GM12878 (cell line): ENCODE measurements at regions not wholly inside any gene's neighbourhood (a gene's known extent, or its start where the extent isn't known, plus 50 kb on each side); places are given as distances from the start of the nearest gene placed in this dataset.

Experiments
- ATAC-seq: fragments of 200-7000 bp; cut with Tn5 transposase; 3 replicates; pipeline ENCODE4 v1.9.1; 2020; ENCODE audit warnings: mild to moderate bottlenecking, moderate library complexity
- BruUV-seq: library from RNA; stranded (reverse); fragments of 400-500 nt; replicated peaks from 2 replicates; lab custom pipeline; 2021; lab: Mats Ljungman, UMichigan
- CTCF ChIA-PET: fragments of 300-600 bp; sonication (Branson Sonifier 250); formaldehyde crosslinking; extraction: SDS; loops from one replicate; lab custom pipeline; 2021; ENCODE audit warnings: inconsistent platforms; lab: Yijun Ruan, JAX
- POLR2A ChIA-PET: fragments of 350-600 bp; formaldehyde crosslinking; extraction: SDS; loops from one replicate; lab custom pipeline; 2021; ENCODE audit warnings: inconsistent platforms; lab: Charles Lee
- RAD21 ChIA-PET: fragments of 300-600 bp; sonication (Branson Sonifier 250); formaldehyde crosslinking; loops from one replicate; lab custom pipeline; 2023; ENCODE audit warnings: antibody characterized with exemption; ENCODE audit not compliant: unreplicated experiment; lab: Charles Lee
- SMC1A ChIA-PET: fragments of 300-600 bp; sonication (Branson Sonifier 250); formaldehyde crosslinking; loops from one replicate; lab custom pipeline; 2023; ENCODE audit not compliant: unreplicated experiment, uncharacterized antibody; lab: Charles Lee
- DNase-seq: peaks from one replicate; pipeline ENCODE4 v3.0.0-alpha.2; 2011; ENCODE audit warnings: low read depth, low spot score
- FAIRE-seq: peaks from 3 replicates; lab custom pipeline; 2011; peaks lifted over from hg19 to GRCh38; lab: Jason Lieb, UNC
- H2AFZ ChIP-seq: 2 replicates; pipeline ENCODE4 v1.6.0; 2011; ENCODE audit warnings: low read depth, low read length, control low read depth; ENCODE audit not compliant: control insufficient read depth
- H3K27ac ChIP-seq: 2 replicates; pipeline ENCODE4 v1.5.1; 2011; ENCODE audit warnings: control low read depth; ENCODE audit not compliant: control insufficient read depth, insufficient read depth
- H3K27me3 ChIP-seq, 2 experiments: replicated peaks in 1 of 2; 2 replicates each; pipeline versions ENCODE4 v1.6.0 to v1.6.1; 2011; ENCODE audit warnings: low read length in 1 of 2; ENCODE audit not compliant: control insufficient read depth in 2 of 2, insufficient read depth in 2 of 2
- H3K36me3 ChIP-seq, 2 experiments: 2 replicates each; pipeline ENCODE4 v1.5.1; 2011; ENCODE audit warnings: low read length in 1 of 2; ENCODE audit not compliant: control insufficient read depth in 2 of 2, insufficient read depth in 2 of 2
- H3K4me1 ChIP-seq: 2 replicates; pipeline ENCODE4 v1.6.1; 2011; ENCODE audit warnings: mild to moderate bottlenecking, low read length, moderate library complexity, mixed read lengths; ENCODE audit not compliant: control insufficient read depth, insufficient read depth
- H3K4me2 ChIP-seq: 2 replicates; pipeline ENCODE4 v1.6.0; 2011; ENCODE audit warnings: control low read depth; ENCODE audit not compliant: control insufficient read depth, insufficient read depth
- H3K4me3 ChIP-seq: fragments of 200-600 bp; sonication (generic); 2 replicates; pipeline ENCODE4 v1.5.1; 2016
- H3K79me2 ChIP-seq: 2 replicates; pipeline ENCODE4 v1.6.0; 2011; ENCODE audit warnings: low read length; ENCODE audit not compliant: control insufficient read depth, insufficient read depth
- H3K9ac ChIP-seq: 2 replicates; pipeline ENCODE4 v1.8.0; 2011; ENCODE audit warnings: low read length, control low read depth, mixed read lengths; ENCODE audit not compliant: control insufficient read depth, insufficient read depth
- H3K9me3 ChIP-seq: replicated peaks from 3 replicates; pipeline ENCODE4 v1.5.1; 2011; ENCODE audit warnings: mild to moderate bottlenecking, low read length; ENCODE audit not compliant: control insufficient read depth, insufficient read depth
- H4K20me1 ChIP-seq: 2 replicates; pipeline ENCODE4 v1.6.0; 2011; ENCODE audit not compliant: control insufficient read depth, insufficient read depth
- FOXK2 ChIP-seq: fragments of 450-650 bp; IDR thresholded peaks from 2 replicates; pipeline ENCODE4 v1.6.1; 2017; ENCODE audit warnings: mild to moderate bottlenecking, moderate library complexity
- IKZF2 ChIP-seq, 2 experiments: fragments of 450-650 bp; IDR thresholded peaks; 2 replicates each; pipeline ENCODE4 v1.6.1; 2017; ENCODE audit warnings: mild to moderate bottlenecking in 2 of 2, moderate library complexity in 2 of 2
- IRF4 ChIP-seq: IDR thresholded peaks from 2 replicates; pipeline ENCODE4 v1.6.1; 2011; ENCODE audit warnings: low read depth, low read length
- JUND ChIP-seq: IDR thresholded peaks from 2 replicates; pipeline ENCODE4 v1.6.1; 2012; ENCODE audit warnings: low read depth, mild to moderate bottlenecking, low read length, improper control_type of control experiment, moderate library complexity
- NR2F1 ChIP-seq: fragments of 450-650 bp; conservative IDR thresholded peaks from 2 replicates; pipeline ENCODE4 v1.6.1; 2017; ENCODE audit warnings: mild to moderate bottlenecking
- TCF7 ChIP-seq: IDR thresholded peaks from 2 replicates; pipeline ENCODE4 v1.6.1; 2014; ENCODE audit warnings: antibody characterized with exemption, borderline replicate concordance
- WGBS: methylation state at CpG from one replicate; pipeline ENCODE4 v1.1.6; 2016; ENCODE audit warnings: low lambda C conversion rate; ENCODE audit not compliant: insufficient replicate concordance, insufficient coverage; ENCODE audit errors: missing lambda C conversion rate; 5-methylcytosine and 5-hydroxymethylcytosine counted together
- in situ Hi-C: fragments of 300-500 bp; cut with MboI; formaldehyde crosslinking; loops from 9 replicates; pipeline ENCODE4 v1.14.3; 2018; ENCODE audit warnings: mixed read lengths
- intact Hi-C: fragments of 100-400 bp; cut with micrococcal nuclease; formaldehyde crosslinking; loops from one replicate; pipeline ENCODE4 v1.14.2; 2022; ENCODE audit not compliant: unreplicated experiment
- TF ChIP-seq, protein P1 (sequence below): fragments of 450-650 bp; formaldehyde crosslinking; IDR thresholded peaks from 2 replicates; pipeline ENCODE4 v1.4.0; 2022; ENCODE audit warnings: mild to moderate bottlenecking, moderate library complexity

- ChIA-PET RAD21 (interaction anchor here (0.9 to 2.2 kb wide), 3 partner anchors 11 to 97 kb away, joined by 4 to 15 read pairs (median 5); no protein-coding TSS in a partner anchor), CTCF (interaction anchor here (0.8 to 1.7 kb wide), 3 partner anchors 12 to 115 kb away, joined by 3 read pairs; no protein-coding TSS in a partner anchor), POLR2A (interaction anchor here (0.6 to 1.5 kb wide), 2 partner anchors 11 to 93 kb away, joined by 3 to 5 read pairs; no protein-coding TSS in a partner anchor), SMC1A (interaction anchor here (0.9 to 2.0 kb wide), 5 partner anchors 10 to 95 kb away, joined by 3 to 9 read pairs (median 4); no protein-coding TSS in a partner anchor)
- no peak overlapping the region for H3K27ac ChIP-seq
- WGBS, result 0% methylated on average over 2 of the region's 2 CpGs
- in situ Hi-C loops, result no loop called here
- H3K27me3 ChIP-seq, result no peaks in the 10 kb centered on the region
- no peaks in the 10 kb centered on the region for H4K20me1 ChIP-seq
- no TSS peak for BruUV-seq
- no peak overlapping the region for H3K9ac ChIP-seq
- H2AFZ ChIP-seq, result no peak overlapping the region
- no peak for DNase-seq
- TF ChIP-seq IRF4, result no peak
- no peak for TF ChIP-seq FOXK2
- no peak for TF ChIP-seq TCF7
- no peak for TF ChIP-seq JUND
- TF ChIP-seq NR2F1, result no peak
- no peaks in the 10 kb centered on the region for H3K9me3 ChIP-seq
- peak; percentile 60 for ATAC-seq
- H3K4me1 ChIP-seq, result no peaks in the 10 kb centered on the region
- intact Hi-C loops, result no loop called here
- H3K4me3 ChIP-seq, result no peak overlapping the region
- no peaks in the 10 kb centered on the region for H3K36me3 ChIP-seq
- no peak overlapping the region for H3K4me2 ChIP-seq
- FAIRE-seq, result no peak
- no peaks in the 10 kb centered on the region for H3K79me2 ChIP-seq
Measured at GRCh38 chr6:74480561-74480960, 725.3 kb downstream of the COL12A1 start.

GRCh38 chr6:74479960-74480359 is 725.9 kb downstream of the COL12A1 start:
- TF ChIP-seq, protein P1, sequence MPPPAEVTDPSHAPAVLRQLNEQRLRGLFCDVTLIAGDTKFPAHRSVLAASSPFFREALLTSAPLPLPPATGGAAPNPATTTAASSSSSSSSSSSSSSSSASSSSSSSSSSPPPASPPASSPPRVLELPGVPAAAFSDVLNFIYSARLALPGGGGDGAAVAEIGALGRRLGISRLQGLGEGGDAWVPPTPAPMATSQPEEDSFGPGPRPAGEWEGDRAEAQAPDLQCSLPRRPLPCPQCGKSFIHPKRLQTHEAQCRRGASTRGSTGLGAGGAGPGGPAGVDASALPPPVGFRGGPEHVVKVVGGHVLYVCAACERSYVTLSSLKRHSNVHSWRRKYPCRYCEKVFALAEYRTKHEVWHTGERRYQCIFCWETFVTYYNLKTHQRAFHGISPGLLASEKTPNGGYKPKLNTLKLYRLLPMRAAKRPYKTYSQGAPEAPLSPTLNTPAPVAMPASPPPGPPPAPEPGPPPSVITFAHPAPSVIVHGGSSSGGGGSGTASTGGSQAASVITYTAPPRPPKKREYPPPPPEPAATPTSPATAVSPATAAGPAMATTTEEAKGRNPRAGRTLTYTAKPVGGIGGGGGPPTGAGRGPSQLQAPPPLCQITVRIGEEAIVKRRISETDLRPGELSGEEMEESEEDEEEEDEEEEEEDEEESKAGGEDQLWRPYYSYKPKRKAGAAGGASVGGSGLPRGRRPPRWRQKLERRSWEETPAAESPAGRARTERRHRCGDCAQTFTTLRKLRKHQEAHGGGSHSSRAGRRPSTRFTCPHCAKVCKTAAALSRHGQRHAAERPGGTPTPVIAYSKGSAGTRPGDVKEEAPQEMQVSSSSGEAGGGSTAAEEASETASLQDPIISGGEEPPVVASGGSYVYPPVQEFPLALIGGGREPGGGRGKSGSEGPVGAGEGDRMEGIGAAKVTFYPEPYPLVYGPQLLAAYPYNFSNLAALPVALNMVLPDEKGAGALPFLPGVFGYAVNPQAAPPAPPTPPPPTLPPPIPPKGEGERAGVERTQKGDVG (CRISPR knock-in tag), result no peak
- no peak for TF ChIP-seq IKZF2 (IDR thresholded peaks at IDR 0.05)
- ATAC-seq, result 0 out of 3 replicates have a peak, but pooled peaks have one; percentile 9
- in situ Hi-C loops, result no loop called here
- Histone ChIP-seq H3K79me2 (no peaks in the 10 kb centered on the region), H4K20me1 (no peaks in the 10 kb centered on the region), H3K27me3 (no peaks in the 10 kb centered on the region), H3K4me2 (no peak overlapping the region), H3K4me1 (no peaks in the 10 kb centered on the region), H3K9me3 (no peaks in the 10 kb centered on the region), H3K9ac (no peak overlapping the region), H3K36me3 (no peaks in the 10 kb centered on the region), H3K4me3 (no peak overlapping the region), H2AFZ (no peak overlapping the region), H3K27ac (no peak overlapping the region)
- no peak for DNase-seq
- SMC1A ChIA-PET, result interaction anchor here (1.2 to 2.0 kb wide), 3 partner anchors 10 to 96 kb away, joined by 4 to 9 read pairs (median 9); no protein-coding TSS in a partner anchor
- intact Hi-C loops, result no loop called here
- RAD21 ChIA-PET, result interaction anchor here (1.1 to 2.2 kb wide), 2 partner anchors 12 to 90 kb away, joined by 4 to 15 read pairs; no protein-coding TSS in a partner anchor
- FAIRE-seq, result no peak
- 36% methylated on average over 8 of the region's 8 CpGs for WGBS
- CTCF ChIA-PET, result interaction anchor here (1.2 to 1.7 kb wide), 2 partner anchors 9 to 95 kb away, joined by 3 to 4 read pairs; no protein-coding TSS in a partner anchor
- no TSS peak for BruUV-seq
- POLR2A ChIA-PET, result interaction anchor here (1.7 kb wide), 1 partner anchor 12 kb away, joined by 5 read pairs; no protein-coding TSS in a partner anchor
